Rectal smooth muscle tissue (tissue), 1 donor: ENCODE measurements at regions not wholly inside any gene's neighbourhood (a gene's known extent, or its start where the extent isn't known, plus 50 kb on each side); places are given as distances from the start of the nearest gene placed in this dataset.

Experiments used
- H3K27ac ChIP-seq: one replicate; pipeline ENCODE4 v1.7.0; 2013; ENCODE audit warnings: low read depth, low read length, inconsistent platforms
- H3K27me3 ChIP-seq: one replicate; pipeline ENCODE4 v1.7.0; 2013; ENCODE audit warnings: low read length; ENCODE audit not compliant: control insufficient read depth, insufficient read depth
- H3K36me3 ChIP-seq: one replicate; pipeline ENCODE4 v1.7.0; 2013; ENCODE audit warnings: low read length; ENCODE audit not compliant: control insufficient read depth, insufficient read depth
- H3K4me1 ChIP-seq: one replicate; pipeline ENCODE4 v1.7.0; 2013; ENCODE audit warnings: low read length; ENCODE audit not compliant: control insufficient read depth, insufficient read depth
- H3K4me3 ChIP-seq: one replicate; pipeline ENCODE4 v1.7.0; 2013; ENCODE audit warnings: low read length
- H3K9ac ChIP-seq: one replicate; pipeline ENCODE4 v1.7.0; 2013; ENCODE audit warnings: low read length

DNA sequence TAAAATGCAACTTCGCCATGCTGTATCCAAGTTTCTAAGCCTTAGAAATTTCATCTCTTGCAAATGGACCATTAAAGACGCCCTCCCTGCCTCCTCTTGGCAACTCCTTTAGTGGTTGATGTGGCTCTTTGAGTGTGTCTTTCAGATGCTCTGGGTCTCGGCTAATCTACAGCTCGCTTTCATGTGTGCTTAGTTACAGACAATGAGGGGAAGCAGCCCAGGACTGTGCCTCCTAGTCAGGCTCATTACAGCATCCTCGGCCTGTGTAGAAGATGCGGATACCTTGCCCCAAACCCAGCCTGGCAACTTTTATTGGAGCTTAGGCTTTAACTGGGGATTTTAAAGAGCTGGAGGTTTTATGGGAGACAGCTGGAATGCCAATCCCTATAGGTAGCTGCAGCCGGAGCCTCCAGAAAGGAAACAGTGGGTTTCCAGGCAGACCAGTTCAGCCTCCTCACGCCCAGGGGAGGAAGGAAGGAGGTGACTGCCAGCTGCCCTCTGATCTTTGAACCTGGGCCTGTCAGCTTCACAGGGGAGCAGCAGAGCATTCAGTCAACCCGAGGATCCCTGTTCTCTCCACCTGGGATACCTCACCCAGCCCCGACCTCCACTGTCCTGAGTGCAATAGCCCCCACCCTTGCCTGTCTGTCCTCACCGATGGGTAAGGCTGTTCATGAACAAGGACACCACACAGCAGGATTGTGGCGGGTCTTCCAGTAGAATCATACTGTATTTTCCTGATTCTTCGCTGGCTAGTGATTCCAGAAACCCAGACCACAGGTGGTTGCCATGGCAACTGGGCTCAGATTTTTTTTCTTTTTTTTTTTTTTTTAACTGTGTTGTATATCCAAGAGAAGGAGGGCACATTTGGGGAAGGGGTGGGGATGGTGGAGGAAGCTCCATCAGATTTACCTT, 638.5 kb downstream of the MED13L start:
- no peak overlapping the region for H3K27ac ChIP-seq
- H3K4me3 ChIP-seq: no peak overlapping the region
- no peaks in the 10 kb centered on the region for H3K36me3 ChIP-seq
- no peaks in the 10 kb centered on the region for H3K27me3 ChIP-seq
- H3K4me1 ChIP-seq: no peaks in the 10 kb centered on the region
- H3K9ac ChIP-seq: no peak overlapping the region

DNA sequence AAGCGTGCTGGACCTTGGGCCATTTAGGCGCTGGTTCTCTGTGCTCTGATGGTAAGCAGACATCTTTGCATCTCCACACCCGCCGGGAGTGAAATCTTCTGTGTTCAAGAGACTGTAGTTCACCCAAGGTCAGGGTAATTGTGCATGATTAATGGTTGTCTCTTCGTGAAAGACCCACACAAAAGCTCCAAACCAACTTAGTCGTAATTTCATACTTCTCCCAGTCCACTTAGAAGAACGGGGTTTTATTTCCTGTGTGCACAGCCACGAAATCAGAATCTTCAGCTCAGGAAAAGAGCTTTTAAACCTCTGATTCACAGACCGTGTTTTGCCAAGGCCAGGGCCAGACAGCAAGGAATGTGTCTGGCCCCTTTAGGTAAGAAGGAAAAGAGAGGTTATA, 640.9 kb downstream of the MED13L start:
- Histone ChIP-seq H3K4me1 (no peaks in the 10 kb centered on the region), H3K27me3 (no peaks in the 10 kb centered on the region), H3K4me3 (no peak overlapping the region), H3K9ac (no peak overlapping the region), H3K27ac (no peak overlapping the region), H3K36me3 (no peaks in the 10 kb centered on the region)

DNA sequence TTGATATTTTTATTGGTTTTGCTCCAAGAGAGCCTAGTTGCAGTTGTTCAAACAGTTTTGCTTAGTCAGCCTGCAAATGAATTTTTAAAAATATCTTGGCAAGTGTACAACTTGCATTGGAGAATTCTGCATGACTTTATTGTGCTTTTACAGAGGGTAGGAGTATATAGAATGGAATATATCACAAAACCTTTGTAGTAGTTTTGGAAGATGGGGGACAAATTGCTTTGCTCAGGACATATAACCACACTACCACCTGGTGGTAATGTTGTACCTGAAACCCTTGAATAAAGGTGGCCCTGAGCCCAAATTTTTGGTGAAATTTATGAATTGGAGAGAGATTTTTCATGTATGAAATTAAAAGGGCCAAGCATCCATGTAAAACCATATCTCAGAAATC, 645.2 kb downstream of the MED13L start:
- no peaks in the 10 kb centered on the region for H3K36me3 ChIP-seq
- no peaks in the 10 kb centered on the region for H3K4me1 ChIP-seq
- no peak overlapping the region for H3K9ac ChIP-seq
- H3K4me3 ChIP-seq: no peak overlapping the region
- no peaks in the 10 kb centered on the region for H3K27me3 ChIP-seq
- H3K27ac ChIP-seq: no peak overlapping the region

DNA sequence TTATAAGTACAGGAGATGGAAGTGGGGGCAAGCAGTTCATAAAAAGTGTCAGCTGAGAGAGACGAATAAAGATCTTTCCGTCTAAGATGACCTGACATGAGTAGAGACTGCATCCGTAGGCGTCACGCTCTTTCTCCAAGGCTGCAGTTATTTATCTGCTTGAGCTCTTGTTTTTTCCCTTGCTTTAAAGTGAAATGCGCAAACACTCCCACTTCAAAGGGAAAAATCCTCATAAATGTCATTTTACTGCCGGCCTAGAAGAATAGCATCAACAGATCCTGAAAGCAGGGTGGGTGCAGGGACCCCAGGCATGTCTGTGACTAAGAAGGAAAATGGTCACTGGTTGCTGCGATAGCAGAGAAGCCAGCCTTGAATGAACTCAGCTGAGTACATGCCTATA, 647.4 kb downstream of the MED13L start:
- no peaks in the 10 kb centered on the region for H3K27me3 ChIP-seq
- no peak overlapping the region for H3K27ac ChIP-seq
- H3K36me3 ChIP-seq: no peaks in the 10 kb centered on the region
- no peak overlapping the region for H3K9ac ChIP-seq
- H3K4me1 ChIP-seq: no peaks in the 10 kb centered on the region
- H3K4me3 ChIP-seq: no peak overlapping the region

DNA sequence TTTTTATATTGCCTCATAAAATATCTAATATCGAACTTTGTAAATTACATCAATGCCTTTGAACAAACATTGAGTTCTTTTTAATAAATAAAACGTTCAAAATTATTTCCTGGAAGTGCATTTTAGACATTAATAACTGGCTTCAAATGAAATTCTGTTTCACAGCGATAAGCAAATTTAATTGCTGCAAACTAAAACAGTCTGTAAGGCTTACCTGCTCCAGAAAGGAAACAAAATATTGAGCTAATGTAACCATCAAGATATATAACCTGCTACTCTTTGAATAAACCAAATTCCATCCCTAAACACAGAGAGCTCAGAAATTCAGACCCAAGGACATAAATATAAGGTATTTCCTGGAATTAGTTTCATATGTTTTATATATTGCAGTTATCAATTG, 651.3 kb downstream of the MED13L start:
- no peak overlapping the region for H3K9ac ChIP-seq
- no peaks in the 10 kb centered on the region for H3K36me3 ChIP-seq
- H3K4me3 ChIP-seq: no peak overlapping the region
- H3K27ac ChIP-seq: no peak overlapping the region
- no peaks in the 10 kb centered on the region for H3K27me3 ChIP-seq
- H3K4me1 ChIP-seq: no peaks in the 10 kb centered on the region

DNA sequence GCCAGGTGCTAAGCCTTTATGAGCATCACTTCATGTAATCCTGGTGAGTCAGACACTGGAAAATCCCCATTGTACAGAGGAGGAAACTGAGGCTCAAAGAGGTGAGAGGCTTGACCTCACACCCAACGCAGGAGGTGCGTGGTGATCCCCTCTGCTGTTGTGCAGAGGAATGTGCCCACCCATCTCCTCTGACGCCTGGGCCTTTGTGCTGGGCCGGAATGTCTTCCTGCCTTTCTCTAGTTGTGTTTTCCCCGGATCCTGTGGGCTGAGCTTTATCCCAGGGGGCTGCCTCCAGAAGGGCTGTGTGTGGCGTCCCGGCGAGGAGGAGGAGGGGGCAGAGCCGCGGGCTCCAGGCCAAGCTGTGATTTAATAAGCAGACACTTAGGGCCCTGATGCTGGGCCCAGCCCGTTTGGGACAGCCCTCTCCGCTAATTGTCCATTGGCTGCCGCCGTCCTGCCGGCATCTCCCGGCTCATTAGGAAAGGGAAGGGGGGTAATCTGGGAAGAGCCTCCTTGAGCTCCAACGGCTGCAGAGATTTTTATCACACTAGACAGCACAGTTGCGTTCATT, 653.6 kb downstream of the MED13L start:
- Histone ChIP-seq H3K9ac (no peak overlapping the region), H3K4me3 (no peak overlapping the region), H3K4me1 (no peaks in the 10 kb centered on the region), H3K27me3 (no peaks in the 10 kb centered on the region), H3K36me3 (no peaks in the 10 kb centered on the region), H3K27ac (no peak overlapping the region)

DNA sequence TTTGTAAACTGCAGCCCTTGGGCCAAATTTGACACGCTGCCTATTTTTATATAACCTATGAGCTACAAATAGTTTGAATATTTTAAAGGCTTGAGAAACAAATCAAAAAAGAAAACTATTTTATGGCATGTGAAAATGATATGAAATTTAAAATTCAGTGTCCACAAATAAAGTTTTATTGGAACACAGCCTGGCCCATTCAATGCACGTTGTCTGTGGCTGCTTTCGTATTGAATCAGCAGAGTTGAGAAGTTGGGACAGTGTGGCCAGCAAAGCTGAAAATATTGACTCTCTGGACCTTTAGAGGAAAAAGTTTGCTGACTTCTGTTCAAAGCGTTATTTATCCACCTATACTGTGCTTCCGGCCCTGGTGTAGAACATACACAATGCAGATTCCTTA, 654.2 kb downstream of the MED13L start:
- H3K36me3 ChIP-seq: no peaks in the 10 kb centered on the region
- no peak overlapping the region for H3K9ac ChIP-seq
- no peaks in the 10 kb centered on the region for H3K27me3 ChIP-seq
- H3K4me1 ChIP-seq: no peaks in the 10 kb centered on the region
- no peak overlapping the region for H3K27ac ChIP-seq
- no peak overlapping the region for H3K4me3 ChIP-seq

DNA sequence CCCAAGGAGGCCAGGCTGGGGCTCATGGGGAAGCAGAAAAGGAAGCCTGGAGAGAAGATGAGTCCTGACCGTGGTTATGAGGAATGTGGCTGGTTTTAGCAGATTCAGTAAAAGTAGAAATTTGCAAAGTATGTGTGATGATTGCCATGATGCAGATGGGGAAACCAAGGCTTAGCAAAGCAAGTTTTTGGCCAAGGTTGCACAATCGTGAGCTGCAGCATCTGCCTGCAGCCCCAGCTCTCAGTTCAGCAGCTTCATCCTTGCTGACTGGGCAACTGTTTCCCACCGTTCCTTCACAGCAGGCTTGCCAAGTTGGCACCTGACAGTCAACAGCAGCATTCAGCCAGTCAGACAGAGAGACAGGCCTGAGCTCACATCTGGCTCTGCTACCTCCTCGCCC, 656.7 kb downstream of the MED13L start:
- H3K36me3 ChIP-seq: no peaks in the 10 kb centered on the region
- H3K27me3 ChIP-seq: peaks cover 3% of the 10 kb centered on the region
- H3K27ac ChIP-seq: no peak overlapping the region
- no peaks in the 10 kb centered on the region for H3K4me1 ChIP-seq
- no peak overlapping the region for H3K9ac ChIP-seq
- no peak overlapping the region for H3K4me3 ChIP-seq

DNA sequence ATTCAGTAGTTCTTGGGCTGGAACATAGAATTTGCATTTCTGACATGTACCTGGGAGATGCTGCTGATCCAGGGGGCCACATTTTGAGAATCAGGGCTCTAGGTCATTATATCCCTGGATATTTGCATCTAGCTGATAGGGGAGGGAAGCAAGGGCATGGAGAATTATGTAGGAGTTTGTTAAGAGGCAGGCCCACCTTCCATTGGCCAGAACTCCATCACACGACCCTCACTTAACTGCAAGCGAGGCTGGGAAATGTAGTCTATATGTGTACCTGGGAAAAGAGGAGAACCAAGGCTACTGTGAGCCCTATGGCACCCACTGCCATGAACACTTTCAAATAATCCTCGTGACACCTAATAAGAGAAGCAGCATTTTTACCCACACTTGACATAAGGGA, 657.6 kb downstream of the MED13L start:
- no peak overlapping the region for H3K4me3 ChIP-seq
- peaks cover 3% of the 10 kb centered on the region for H3K27me3 ChIP-seq
- no peaks in the 10 kb centered on the region for H3K36me3 ChIP-seq
- no peak overlapping the region for H3K9ac ChIP-seq
- no peaks in the 10 kb centered on the region for H3K4me1 ChIP-seq
- H3K27ac ChIP-seq: no peak overlapping the region

DNA sequence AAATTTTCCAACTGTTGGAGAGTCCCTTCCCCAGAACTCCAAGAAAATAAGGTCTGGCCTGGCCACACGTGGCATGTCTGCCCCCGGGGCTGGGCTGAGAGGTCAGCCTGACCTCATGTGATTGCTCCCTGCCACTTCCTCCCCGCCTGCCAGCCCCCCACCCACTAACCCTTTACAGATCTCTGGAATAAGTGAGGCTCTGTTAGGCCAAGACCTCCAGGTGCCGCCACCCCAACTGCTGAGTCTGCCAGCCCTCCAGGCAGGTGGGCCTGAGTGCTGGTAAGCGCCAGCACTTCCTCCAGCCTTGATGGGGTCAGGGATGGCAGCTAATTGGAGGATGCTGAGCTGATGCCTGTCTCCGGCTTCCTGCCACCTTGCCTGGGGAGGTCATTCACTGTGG, 658.4 kb downstream of the MED13L start:
- Histone ChIP-seq H3K9ac (no peak overlapping the region), H3K27me3 (peaks cover 3% of the 10 kb centered on the region), H3K4me3 (no peak overlapping the region), H3K4me1 (no peaks in the 10 kb centered on the region), H3K27ac (no peak overlapping the region), H3K36me3 (no peaks in the 10 kb centered on the region)

DNA sequence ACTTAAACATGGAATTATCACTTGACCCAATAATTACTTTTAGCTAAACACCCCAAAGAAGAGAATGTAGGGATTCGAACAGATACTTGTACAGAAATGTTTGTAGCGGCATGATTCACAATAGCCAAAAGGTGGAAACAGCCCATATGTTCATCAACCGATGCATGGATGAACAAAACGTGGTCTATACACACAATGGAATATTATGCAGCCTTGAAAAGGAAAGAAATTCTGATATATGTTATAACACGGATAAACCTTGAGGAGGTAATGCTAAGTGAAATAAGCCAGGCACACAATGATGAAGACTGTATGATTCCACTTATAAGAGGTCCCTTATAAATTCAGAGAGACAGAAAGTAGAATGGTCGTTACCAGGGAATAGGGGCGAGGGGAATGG, 659.4 kb downstream of the MED13L start:
- Histone ChIP-seq H3K4me3 (no peak overlapping the region), H3K4me1 (no peaks in the 10 kb centered on the region), H3K9ac (no peak overlapping the region), H3K27ac (no peak overlapping the region), H3K36me3 (no peaks in the 10 kb centered on the region), H3K27me3 (peaks cover 3% of the 10 kb centered on the region)

DNA sequence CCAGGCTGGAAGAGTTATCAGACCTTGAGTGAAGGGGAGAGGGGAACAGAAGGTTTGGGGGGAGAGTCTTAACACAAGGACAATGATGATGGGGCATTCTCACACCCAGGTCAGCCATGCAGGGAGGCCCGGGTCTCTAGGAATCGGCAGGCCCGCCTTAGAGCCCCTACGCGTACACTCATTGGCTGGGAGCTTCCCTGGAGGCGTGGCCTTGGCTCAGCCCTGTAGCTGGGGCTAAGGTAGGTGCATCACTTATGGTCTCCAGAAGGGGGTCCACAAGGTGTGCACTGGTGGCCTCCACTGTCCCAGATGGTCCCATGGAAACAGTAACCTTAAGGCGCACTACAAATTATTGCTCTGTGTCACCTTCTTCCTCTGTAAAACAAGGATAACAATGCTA, 660.1 kb downstream of the MED13L start:
- H3K4me1 ChIP-seq: no peaks in the 10 kb centered on the region
- H3K4me3 ChIP-seq: no peak overlapping the region
- H3K27me3 ChIP-seq: peaks cover 3% of the 10 kb centered on the region
- no peaks in the 10 kb centered on the region for H3K36me3 ChIP-seq
- no peak overlapping the region for H3K27ac ChIP-seq
- no peak overlapping the region for H3K9ac ChIP-seq

DNA sequence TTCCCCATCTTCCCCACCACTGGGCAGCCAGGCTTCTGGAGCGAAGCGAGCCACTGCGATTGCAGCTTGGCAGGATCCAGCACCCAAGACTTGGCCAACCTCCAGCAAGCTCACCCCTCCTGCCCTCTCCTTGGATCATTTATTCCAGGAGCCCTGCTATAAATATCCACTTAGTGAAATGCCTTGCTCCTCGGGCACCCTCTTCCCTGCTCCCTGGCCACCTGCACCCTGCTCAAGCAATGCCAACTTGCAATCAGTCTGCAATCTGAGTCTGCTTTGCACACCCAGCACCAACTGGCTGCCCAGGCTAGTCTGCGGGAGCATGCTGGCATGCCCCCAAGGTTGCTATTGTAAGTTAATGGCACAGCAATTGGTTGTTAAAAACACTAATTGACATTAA, 666.0 kb downstream of the MED13L start:
- Histone ChIP-seq H3K27me3 (no peaks in the 10 kb centered on the region), H3K4me3 (no peak overlapping the region), H3K9ac (no peak overlapping the region), H3K4me1 (peaks cover 3% of the 10 kb centered on the region), H3K27ac (no peak overlapping the region), H3K36me3 (no peaks in the 10 kb centered on the region)
